Activated CD4-positive, alpha-beta T cell treated with anti-CD3 and anti-CD28 coated beads, Interleukin-2, Interleukin-6, amounts not matched to agents 100 ng/mL and 50 ng/mL, durations not matched to agents 16 hours and 8 hours (primary cell): ENCODE measurements at regions not wholly inside any gene's neighbourhood (a gene's known extent, or its start where the extent isn't known, plus 50 kb on each side); places are given as distances from the start of the nearest gene placed in this dataset.

Experiments
- DNase-seq: peaks from one replicate; pipeline ENCODE4 v3.0.0-alpha.2; 2020

GRCh38 chr4:126715681-126716080 lies 917.1 kb upstream of the INTU start:
- DNase-seq = no peak

DNA sequence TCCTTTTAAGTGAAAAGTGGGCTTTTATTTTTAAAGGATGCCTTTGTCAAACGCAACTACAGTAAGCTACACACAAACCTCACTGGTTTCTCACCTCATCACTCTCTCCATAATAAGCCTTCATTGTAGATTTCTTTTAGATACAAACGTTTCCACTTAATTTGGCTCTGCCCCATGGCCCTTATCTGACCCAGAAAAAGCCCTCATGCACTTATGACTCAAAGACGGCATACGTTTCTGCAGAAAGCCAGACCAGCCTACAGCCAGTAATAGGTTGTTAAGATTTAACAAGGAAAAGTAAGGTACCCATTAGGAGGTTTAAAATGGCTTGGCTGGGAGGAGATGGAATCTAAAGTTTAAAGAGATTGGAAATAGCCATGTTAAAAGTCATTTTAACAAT lies 914.6 kb upstream of the INTU start:
- DNase-seq = no peak

- DNase-seq = no peak
These were observed 912.9 kb upstream of the INTU start for GRCh38 chr4:126719852-126720251.

GRCh38 chr4:126725906-126726305 lies 906.9 kb upstream of the INTU start:
- no peak for DNase-seq

GRCh38 chr4:126727461-126727860 lies 905.3 kb upstream of the INTU start:
- no peak for DNase-seq

DNA sequence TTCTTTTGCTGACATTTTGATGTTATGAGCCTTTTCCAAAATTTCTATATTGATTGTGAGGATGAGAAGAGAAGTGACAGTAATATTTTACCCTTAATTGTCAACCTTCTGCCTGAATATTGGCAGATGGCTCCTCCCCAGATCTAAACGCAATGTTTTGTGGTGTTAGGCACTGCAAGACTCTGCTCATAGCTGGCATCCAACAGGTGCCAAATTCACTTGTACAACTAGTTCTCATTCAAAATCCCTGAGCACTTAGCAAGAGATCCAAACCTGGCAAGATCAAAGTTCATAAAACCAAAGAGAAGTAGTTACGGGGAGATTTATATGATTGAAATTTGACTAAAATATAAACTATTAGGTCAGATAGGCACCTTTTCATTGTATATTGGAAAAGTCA lies 901.7 kb upstream of the INTU start:
- DNase-seq = no peak

DNA sequence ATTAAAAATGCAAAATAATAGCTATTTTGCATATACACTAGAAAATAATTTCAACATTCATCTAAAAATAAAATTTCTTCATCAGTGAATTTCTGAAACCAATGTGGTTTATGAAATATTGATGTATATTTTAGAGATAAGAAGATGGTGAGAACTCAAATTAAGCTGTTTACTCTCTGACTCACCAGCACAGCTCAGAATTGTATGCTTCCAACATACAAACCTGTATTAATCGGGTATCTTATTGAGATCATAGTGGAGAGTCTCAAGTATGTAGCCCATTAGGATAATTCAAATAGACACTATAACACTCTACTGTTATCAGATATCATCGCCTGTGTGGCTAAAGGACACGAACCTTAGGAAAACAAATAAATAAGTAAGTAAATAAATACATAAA lies 899.5 kb upstream of the INTU start:
- DNase-seq = no peak

DNA sequence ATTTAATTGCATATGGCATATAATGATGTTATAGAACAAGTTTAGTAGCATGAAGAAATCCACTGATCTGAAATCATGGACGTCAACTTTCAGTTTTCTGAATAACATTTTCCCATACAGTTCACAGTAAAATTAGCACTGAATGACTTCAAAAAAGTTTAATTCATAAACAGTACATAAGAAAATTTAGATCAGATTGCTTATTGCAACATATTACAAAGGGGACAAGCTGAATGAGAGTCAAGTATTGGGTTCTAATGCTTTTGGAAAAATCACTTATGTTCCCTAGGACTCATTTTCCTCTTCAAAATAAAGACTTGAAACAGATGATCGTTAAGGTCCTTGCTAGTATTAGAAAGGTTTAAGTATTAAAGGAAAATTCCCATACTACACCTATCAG lies 898.3 kb upstream of the INTU start:
- no peak for DNase-seq

- DNase-seq = no peak
These were observed 897.2 kb upstream of the INTU start for GRCh38 chr4:126735294-126736132.

- DNase-seq = no peak
These were observed 896.6 kb upstream of the INTU start for GRCh38 chr4:126736133-126736518.

- no peak for DNase-seq
These were observed 894.7 kb upstream of the INTU start for GRCh38 chr4:126737899-126738526.

DNA sequence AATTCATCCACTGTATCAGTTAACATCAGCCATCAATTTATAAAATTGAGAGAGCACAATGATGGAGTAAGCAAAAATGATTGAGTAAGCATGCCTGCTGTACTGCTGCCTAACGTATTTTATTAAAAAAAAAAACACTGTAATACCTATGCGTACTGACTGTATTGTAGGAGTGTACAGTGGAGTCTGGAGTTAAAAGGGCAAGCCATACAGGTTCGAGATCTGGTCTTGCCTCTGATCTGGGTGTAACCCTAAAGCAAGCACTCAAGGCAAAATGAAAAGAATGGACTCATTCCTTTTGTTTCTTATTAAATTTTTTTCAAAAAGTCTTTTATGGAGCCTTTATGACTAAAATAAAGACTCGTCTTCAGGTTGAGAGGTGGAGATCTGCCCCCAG lies 894.2 kb upstream of the INTU start:
- no peak for DNase-seq

DNA sequence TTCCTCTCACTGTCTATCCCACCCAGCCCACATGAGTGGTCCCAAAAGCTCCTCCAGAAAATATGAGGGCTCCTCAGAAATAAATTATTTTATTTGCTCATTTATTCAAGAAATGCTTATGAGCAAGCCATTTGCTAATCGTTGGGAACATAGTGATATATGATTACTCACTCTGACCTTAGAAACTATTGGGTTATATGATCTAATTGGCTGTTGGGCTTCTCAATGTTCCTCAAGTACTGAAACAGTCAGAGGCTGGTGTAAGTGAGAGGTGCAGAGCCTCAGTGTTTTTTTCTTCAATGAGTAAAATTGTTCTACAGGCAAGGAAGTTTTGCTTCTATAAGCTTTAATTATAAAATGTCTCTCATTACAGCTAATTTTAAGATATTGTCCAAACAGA lies 893.8 kb upstream of the INTU start:
- DNase-seq = no peak

DNA sequence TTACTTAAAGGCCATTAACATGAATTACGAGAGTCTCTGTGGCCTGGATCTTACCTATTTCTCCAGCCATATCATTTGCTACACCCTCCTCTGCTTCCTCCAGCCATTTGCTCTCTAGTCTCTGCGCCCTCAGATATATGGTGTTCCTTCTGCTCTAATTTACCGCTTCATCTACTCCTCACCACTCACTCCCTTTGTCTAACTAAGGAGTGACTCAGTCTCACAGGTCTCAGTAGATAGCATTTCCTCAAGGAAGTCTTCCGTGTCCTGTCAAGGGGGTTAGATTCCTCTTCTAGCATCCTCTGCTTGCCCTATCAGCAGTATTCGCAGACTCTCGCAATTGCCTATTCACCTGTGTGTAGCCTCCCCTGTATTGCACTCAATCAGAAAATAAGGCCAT lies 892.1 kb upstream of the INTU start:
- DNase-seq = no peak

GRCh38 chr4:126742048-126742447 lies 890.7 kb upstream of the INTU start:
- DNase-seq = no peak

DNA sequence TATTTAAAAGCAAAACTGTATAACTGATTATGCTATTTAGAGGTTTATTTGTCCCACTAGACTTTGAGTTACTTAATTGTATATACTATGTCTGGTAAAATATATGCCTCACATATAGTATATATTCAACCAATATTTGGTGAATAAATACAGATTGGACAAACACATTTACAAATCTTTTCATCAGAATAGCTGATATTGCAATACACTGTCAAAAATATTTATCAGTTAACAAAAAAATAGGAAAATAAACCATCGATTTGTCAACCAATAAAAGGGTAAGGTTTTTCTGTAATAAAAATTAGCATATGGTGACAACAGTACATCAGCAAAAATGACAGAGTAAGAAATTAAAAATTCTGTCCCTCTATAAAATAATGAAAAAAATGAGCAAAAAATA lies 889.9 kb upstream of the INTU start:
- no peak for DNase-seq

GRCh38 chr4:126748736-126749135 lies 884.0 kb upstream of the INTU start:
- no peak for DNase-seq

- DNase-seq = no peak
These were observed 882.0 kb upstream of the INTU start for GRCh38 chr4:126750723-126751122.

- DNase-seq = no peak
These were observed 880.6 kb upstream of the INTU start for GRCh38 chr4:126752126-126752525.

GRCh38 chr4:126752702-126753101 lies 880.1 kb upstream of the INTU start:
- no peak for DNase-seq

DNA sequence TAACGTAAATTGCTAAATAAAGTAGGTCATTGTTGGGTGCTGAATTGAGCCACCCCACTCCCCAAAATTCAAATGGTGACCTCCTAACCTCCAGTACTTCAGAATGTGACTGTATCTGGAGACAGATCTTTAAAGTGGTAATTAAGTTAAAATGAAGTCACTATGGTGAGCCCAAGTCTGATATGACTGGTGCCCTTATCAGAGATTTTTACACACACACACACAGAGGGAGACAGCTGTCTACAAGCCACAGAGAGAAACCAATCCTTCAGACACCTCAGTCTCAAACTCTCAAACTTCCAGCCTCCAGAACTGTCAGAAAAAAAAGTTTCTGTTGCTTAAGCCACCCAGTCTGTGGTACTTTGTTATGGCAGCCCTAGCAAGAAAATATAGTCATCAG lies 879.2 kb upstream of the INTU start:
- no peak for DNase-seq

DNA sequence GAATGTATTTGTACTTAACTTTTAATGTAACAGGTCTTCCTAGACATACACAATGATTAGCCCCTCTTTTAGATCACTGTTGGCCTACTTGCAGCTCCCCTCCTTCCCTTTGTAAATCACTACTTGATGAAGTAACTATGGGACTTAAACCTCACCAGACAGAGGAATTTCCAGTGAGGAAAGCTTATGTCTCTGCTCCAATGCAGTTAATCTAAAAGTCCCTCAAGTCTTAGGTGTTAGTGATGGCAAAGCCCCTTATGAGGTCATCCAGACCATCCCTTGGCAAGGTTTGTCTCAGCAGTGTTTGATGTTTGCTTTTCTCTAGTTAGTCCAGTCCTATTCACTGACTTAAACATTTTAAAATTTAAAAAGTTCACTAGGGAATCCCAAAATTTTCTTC lies 877.3 kb upstream of the INTU start:
- no peak for DNase-seq

DNA sequence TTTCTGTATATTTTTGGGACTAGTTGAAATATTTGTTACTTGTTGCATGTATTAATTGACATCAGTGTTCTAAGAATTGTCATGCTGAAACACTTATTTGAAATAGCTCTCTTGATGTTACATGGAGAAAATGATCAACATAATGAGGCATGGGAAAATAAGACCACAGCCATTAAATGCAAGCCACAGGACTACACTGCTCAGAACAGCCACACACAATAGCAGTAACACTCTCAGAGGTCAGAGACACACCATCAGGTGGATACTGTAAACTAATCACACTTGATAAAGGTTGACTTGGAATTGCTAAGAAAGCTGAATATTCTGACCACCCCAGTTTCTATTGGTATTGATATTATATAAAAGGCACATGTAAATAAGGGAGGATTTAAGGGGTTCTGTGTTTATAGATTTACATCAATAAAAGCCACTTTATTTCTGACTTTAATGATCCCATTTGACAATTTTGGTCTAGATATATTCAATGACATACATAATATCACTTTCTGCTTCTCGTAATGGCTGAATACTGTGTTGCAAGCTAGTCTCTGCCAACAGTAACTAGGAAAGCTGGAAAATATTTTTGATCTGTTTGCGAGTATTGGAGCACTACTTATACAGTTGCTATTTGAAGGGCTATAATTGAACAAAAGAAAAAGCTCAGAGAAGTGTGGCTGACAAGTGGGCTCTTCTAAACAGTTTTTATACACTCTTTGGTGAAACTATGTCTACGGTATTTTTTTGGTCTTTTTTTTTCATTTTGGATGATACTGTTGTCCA lies 876.5 kb upstream of the INTU start:
- no peak for DNase-seq

- DNase-seq = no peak
These were observed 875.5 kb upstream of the INTU start for GRCh38 chr4:126757219-126757618.
